22Rv1 (cell line): ENCODE measurements at regions not wholly inside any gene's neighbourhood (a gene's known extent, or its start where the extent isn't known, plus 50 kb on each side); places are given as distances from the start of the nearest gene placed in this dataset.

Source experiments
- CTCF ChIP-seq: fragments of 450-650 bp; IDR thresholded peaks from 2 replicates; pipeline ENCODE4 v1.5.1; 2017; ENCODE audit warnings: mild to moderate bottlenecking
- ZFX ChIP-seq: fragments of 450-650 bp; IDR thresholded peaks from 2 replicates; pipeline ENCODE4 v1.6.1; 2017; ENCODE audit warnings: antibody characterized with exemption, borderline replicate concordance

- TF ChIP-seq CTCF (no peak), ZFX (no peak)
Measured at GRCh38 chr10:9010931-9011670, 956.6 kb downstream of the GATA3 start.
